HCT116 (cell line): ENCODE measurements at regions not wholly inside any gene's neighbourhood (a gene's known extent, or its start where the extent isn't known, plus 50 kb on each side); places are given as distances from the start of the nearest gene placed in this dataset.

Source experiments
- CEBPB ChIP-seq: IDR thresholded peaks from 2 replicates; pipeline ENCODE4 v1.6.1; 2012; ENCODE audit warnings: low read depth
- EGR1 ChIP-seq: IDR thresholded peaks from 2 replicates; pipeline ENCODE4 v1.6.1; 2012; ENCODE audit warnings: low read depth
- JUND ChIP-seq: IDR thresholded peaks from 2 replicates; pipeline ENCODE4 v1.6.1; 2012
- POLR2A ChIP-seq: IDR thresholded peaks from 2 replicates; pipeline ENCODE4 v1.7.0; 2011; ENCODE audit warnings: borderline replicate concordance; ENCODE audit not compliant: insufficient read depth, insufficient read length; ENCODE audit errors: extremely low read depth
- POLR2AphosphoS5 ChIP-seq: IDR thresholded peaks from 2 replicates; pipeline ENCODE4 v1.6.1; 2011; ENCODE audit warnings: mild to moderate bottlenecking, low read depth, low read length, moderate library complexity
- RAD21 ChIP-seq: IDR thresholded peaks from 2 replicates; pipeline ENCODE4 v1.6.1; 2012; ENCODE audit warnings: low read depth, mild to moderate bottlenecking
- REST ChIP-seq: IDR thresholded peaks from 2 replicates; pipeline ENCODE4 v1.6.1; 2012; ENCODE audit warnings: low read depth
- ZFX ChIP-seq: fragments of 450-650 bp; IDR thresholded peaks from 2 replicates; pipeline ENCODE4 v1.6.1; 2017
- TF ChIP-seq, protein P1 (sequence below), 3 experiments: fragments of 200-600 bp in 1 of 3; sonication (generic) in 1 of 3; IDR thresholded peaks in 2 of 3; conservative IDR thresholded peaks in 1 of 3; 2 replicates each; pipeline ENCODE4 v1.5.1; 2012 to 2017; ENCODE audit warnings: low read depth in 2 of 3, low read length in 2 of 3, antibody characterized with exemption in 1 of 3, borderline replicate concordance in 1 of 3, control low read depth in 1 of 3, mild to moderate bottlenecking in 1 of 3, mixed read lengths in 1 of 3, mixed run types in 1 of 3, moderate library complexity in 1 of 3; ENCODE audit not compliant: insufficient read depth in 1 of 3
- TF ChIP-seq, protein P2 (sequence below): IDR thresholded peaks from 2 replicates; pipeline ENCODE4 v1.6.1; 2012

GRCh38 chr3:177284383-177284881 lies 87.2 kb upstream of the TBL1XR1 start:
- TF ChIP-seq EGR1 (no peak), JUND (no peak), CEBPB (peak; percentile 76), REST (no peak), RAD21 (no peak), ZFX (no peak), POLR2AphosphoS5 (no peak), POLR2A (no peak)
- TF ChIP-seq, protein P1, sequence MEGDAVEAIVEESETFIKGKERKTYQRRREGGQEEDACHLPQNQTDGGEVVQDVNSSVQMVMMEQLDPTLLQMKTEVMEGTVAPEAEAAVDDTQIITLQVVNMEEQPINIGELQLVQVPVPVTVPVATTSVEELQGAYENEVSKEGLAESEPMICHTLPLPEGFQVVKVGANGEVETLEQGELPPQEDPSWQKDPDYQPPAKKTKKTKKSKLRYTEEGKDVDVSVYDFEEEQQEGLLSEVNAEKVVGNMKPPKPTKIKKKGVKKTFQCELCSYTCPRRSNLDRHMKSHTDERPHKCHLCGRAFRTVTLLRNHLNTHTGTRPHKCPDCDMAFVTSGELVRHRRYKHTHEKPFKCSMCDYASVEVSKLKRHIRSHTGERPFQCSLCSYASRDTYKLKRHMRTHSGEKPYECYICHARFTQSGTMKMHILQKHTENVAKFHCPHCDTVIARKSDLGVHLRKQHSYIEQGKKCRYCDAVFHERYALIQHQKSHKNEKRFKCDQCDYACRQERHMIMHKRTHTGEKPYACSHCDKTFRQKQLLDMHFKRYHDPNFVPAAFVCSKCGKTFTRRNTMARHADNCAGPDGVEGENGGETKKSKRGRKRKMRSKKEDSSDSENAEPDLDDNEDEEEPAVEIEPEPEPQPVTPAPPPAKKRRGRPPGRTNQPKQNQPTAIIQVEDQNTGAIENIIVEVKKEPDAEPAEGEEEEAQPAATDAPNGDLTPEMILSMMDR (IDR thresholded peaks at IDR 0.05 in 2 of 3, conservative IDR thresholded peaks at IDR 0.05 in 1 of 3; ENCODE audit: borderline replicate concordance in 1 of 3, insufficient read depth in 1 of 3, low read depth in 2 of 3, low read length in 2 of 3), result peak in 1 of 3 experiments; percentile 37; a peak in 2 of 6 replicates
- TF ChIP-seq, protein P2, sequence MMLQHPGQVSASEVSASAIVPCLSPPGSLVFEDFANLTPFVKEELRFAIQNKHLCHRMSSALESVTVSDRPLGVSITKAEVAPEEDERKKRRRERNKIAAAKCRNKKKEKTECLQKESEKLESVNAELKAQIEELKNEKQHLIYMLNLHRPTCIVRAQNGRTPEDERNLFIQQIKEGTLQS, result no peak
